ENCODE measurements at regions not wholly inside any gene's neighbourhood (a gene's known extent, or its start where the extent isn't known, plus 50 kb on each side); places are given as distances from the start of the nearest gene placed in this dataset.

DNA sequence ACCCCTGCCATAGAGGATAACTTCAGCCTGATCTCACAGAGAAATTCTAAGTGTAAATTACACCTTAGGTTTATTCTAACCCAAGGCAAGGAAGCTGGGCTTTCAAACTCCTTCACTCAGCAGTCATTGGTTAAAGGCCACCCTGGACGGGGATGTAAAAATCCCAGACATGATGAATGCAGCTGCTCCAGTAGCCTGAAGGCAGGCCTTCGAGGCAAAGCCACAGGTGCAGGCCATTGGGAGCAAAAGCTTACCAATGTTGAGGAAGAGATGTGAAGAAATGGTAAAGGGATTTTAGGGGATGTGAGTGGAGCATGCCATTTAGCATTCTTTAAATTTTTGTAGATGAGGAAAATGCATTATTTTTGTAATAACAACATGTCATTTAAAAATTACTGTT, 514.4 kb downstream of the XYLT1 start:
- TF ChIP-seq EZH2 (IDR thresholded peaks at IDR 0.05; ENCODE audit: insufficient read depth, poor library complexity, severe bottlenecking) (no peak), EZH2phosphoT487 (IDR thresholded peaks at IDR 0.05; ENCODE audit: insufficient read depth, low read depth) (no peak)
